Liver (tissue), 8 donors: ENCODE measurements at regions not wholly inside any gene's neighbourhood (a gene's known extent, or its start where the extent isn't known, plus 50 kb on each side); places are given as distances from the start of the nearest gene placed in this dataset.

Experiments
- DNase-seq: peaks from one replicate; pipeline ENCODE4 v3.0.0-alpha.2; 2017; ENCODE audit warnings: low spot score
- H3K27ac ChIP-seq, 2 donors: one replicate each; pipeline ENCODE4 v1.7.0; 2013; ENCODE audit warnings: inconsistent platforms in 2 of 2, low read length in 2 of 2, control low read depth in 1 of 2, low read depth in 1 of 2, mild to moderate bottlenecking in 1 of 2
- H3K27me3 ChIP-seq, 4 donors: one replicate each; pipeline versions ENCODE4 v1.6.1 to v1.7.0; 2013; ENCODE audit warnings: low read length in 3 of 4, inconsistent platforms in 1 of 4, mild to moderate bottlenecking in 1 of 4, moderate library complexity in 1 of 4; ENCODE audit not compliant: control insufficient read depth in 4 of 4, insufficient read depth in 4 of 4
- H3K36me3 ChIP-seq, 4 donors: one replicate each; pipeline versions ENCODE4 v1.6.1 to v1.7.0; 2013; ENCODE audit warnings: low read length in 3 of 4, mild to moderate bottlenecking in 3 of 4, low read depth in 1 of 4, moderate library complexity in 1 of 4; ENCODE audit not compliant: control insufficient read depth in 4 of 4, insufficient read depth in 3 of 4
- H3K4me1 ChIP-seq, 4 donors: one replicate each; pipeline versions ENCODE4 v1.6.1 to v1.7.0; 2013; ENCODE audit warnings: low read length in 3 of 4, mild to moderate bottlenecking in 3 of 4, moderate library complexity in 1 of 4; ENCODE audit not compliant: control insufficient read depth in 4 of 4, insufficient read depth in 4 of 4
- H3K4me3 ChIP-seq, 3 donors: one replicate each; pipeline versions ENCODE4 v1.6.1 to v1.7.0; 2013; ENCODE audit warnings: low read length in 3 of 3, control low read depth in 1 of 3, low read depth in 1 of 3, mild to moderate bottlenecking in 1 of 3
- H3K9ac ChIP-seq, 2 donors: one replicate each; pipeline ENCODE4 v1.7.0; 2013; ENCODE audit warnings: low read length in 2 of 2, mild to moderate bottlenecking in 2 of 2, moderate library complexity in 2 of 2, control low read depth in 1 of 2, low read depth in 1 of 2
- H3K9me3 ChIP-seq, 4 donors: one replicate each; pipeline versions ENCODE4 v1.6.1 to v1.7.0; 2013; ENCODE audit warnings: low read length in 3 of 4; ENCODE audit not compliant: control insufficient read depth in 4 of 4
- ATF3 ChIP-seq: IDR thresholded peaks from 2 replicates; pipeline ENCODE4 v1.6.1; 2016; ENCODE audit warnings: antibody characterized with exemption
- CTCF ChIP-seq: fragments of 150-350 bp; IDR thresholded peaks from 2 replicates; pipeline ENCODE4 v1.5.1; 2017; ENCODE audit warnings: improper control_type of control experiment, low read depth, low read length; ENCODE audit not compliant: missing input control
- EGR1 ChIP-seq, 2 donors: IDR thresholded peaks; 2 replicates each; pipeline ENCODE4 v1.6.1; 2016 to 2018; ENCODE audit warnings: antibody characterized with exemption in 2 of 2, low read depth in 2 of 2
- FOXA1 ChIP-seq: IDR thresholded peaks from 2 replicates; pipeline ENCODE4 v1.6.1; 2016; ENCODE audit warnings: antibody characterized with exemption
- FOXA2 ChIP-seq: IDR thresholded peaks from 2 replicates; pipeline ENCODE4 v1.6.1; 2016; ENCODE audit warnings: antibody characterized with exemption
- GABPA ChIP-seq, 2 donors: IDR thresholded peaks in 1 of 2; conservative IDR thresholded peaks in 1 of 2; 2 replicates each; pipeline ENCODE4 v1.6.1; 2016; ENCODE audit warnings: antibody characterized with exemption in 2 of 2, mild to moderate bottlenecking in 1 of 2, moderate library complexity in 1 of 2
- HNF4A ChIP-seq, 2 donors: conservative IDR thresholded peaks; 2 replicates each; pipeline ENCODE4 v1.6.1; 2016; ENCODE audit warnings: antibody characterized with exemption in 2 of 2, mild to moderate bottlenecking in 2 of 2
- HNF4G ChIP-seq: IDR thresholded peaks from 2 replicates; pipeline ENCODE4 v1.6.1; 2016; ENCODE audit warnings: antibody characterized with exemption
- JUND ChIP-seq, 2 donors: IDR thresholded peaks; 2 replicates each; pipeline ENCODE4 v1.6.1; 2016; ENCODE audit warnings: antibody characterized with exemption in 2 of 2
- MAX ChIP-seq: IDR thresholded peaks from 2 replicates; pipeline ENCODE4 v1.6.1; 2016; ENCODE audit warnings: antibody characterized with exemption
- NR2F2 ChIP-seq: IDR thresholded peaks from 2 replicates; pipeline ENCODE4 v1.6.1; 2016; ENCODE audit warnings: antibody characterized with exemption
- RAD21 ChIP-seq, 2 donors: IDR thresholded peaks; 2 replicates each; pipeline ENCODE4 v1.6.1; 2016; ENCODE audit warnings: antibody characterized with exemption in 2 of 2, mild to moderate bottlenecking in 2 of 2
- REST ChIP-seq: IDR thresholded peaks from 2 replicates; pipeline ENCODE4 v1.6.1; 2016; ENCODE audit warnings: antibody characterized with exemption, mild to moderate bottlenecking
- RXRA ChIP-seq, 2 donors: IDR thresholded peaks; 2 replicates each; pipeline ENCODE4 v1.6.1; 2017 to 2018; ENCODE audit warnings: antibody characterized with exemption in 2 of 2, mild to moderate bottlenecking in 1 of 2
- SP1 ChIP-seq: IDR thresholded peaks from 2 replicates; pipeline ENCODE4 v1.6.1; 2018; ENCODE audit warnings: antibody characterized with exemption, mild to moderate bottlenecking
- TAF1 ChIP-seq: conservative IDR thresholded peaks from 2 replicates; pipeline ENCODE4 v1.6.1; 2016; ENCODE audit warnings: antibody characterized with exemption, mild to moderate bottlenecking
- YY1 ChIP-seq: IDR thresholded peaks from 2 replicates; pipeline ENCODE4 v1.6.1; 2016; ENCODE audit warnings: antibody characterized with exemption, mild to moderate bottlenecking
- ZBTB33 ChIP-seq: IDR thresholded peaks from 2 replicates; pipeline ENCODE4 v1.6.1; 2016; ENCODE audit warnings: antibody characterized with exemption
- WGBS: extraction: QIAGEN DNeasy Blood & Tissue Kit; methylation state at CpG from one replicate; pipeline ENCODE4 v1.1.7; 2013; 5-methylcytosine and 5-hydroxymethylcytosine counted together
- donor health status: healthy.
- donor health status: healthy.
- donor health status: healthy.
- donor health status: healthy.
- donor health status: healthy.

- H3K4me3 ChIP-seq, result no peak overlapping the region
- H3K27me3 ChIP-seq, result no peaks in the 10 kb centered on the region
- H3K9ac ChIP-seq, result no peak overlapping the region
- no peak for DNase-seq
- H3K9me3 ChIP-seq, result no peaks in the 10 kb centered on the region
- H3K36me3 ChIP-seq, result no peaks in the 10 kb centered on the region
- H3K27ac ChIP-seq, result no peak overlapping the region
- no peak for TF ChIP-seq HNF4G
- no peak for TF ChIP-seq REST
- no peak for TF ChIP-seq ZBTB33
- no peak for TF ChIP-seq NR2F2
- TF ChIP-seq YY1, result no peak
- TF ChIP-seq JUND (IDR thresholded peaks at IDR 0.05), result no peak
- no peak for TF ChIP-seq HNF4A (conservative IDR thresholded peaks at IDR 0.05)
- no peak for TF ChIP-seq SP1
- TF ChIP-seq FOXA2, result no peak
- TF ChIP-seq RXRA (IDR thresholded peaks at IDR 0.05), result no peak
- no peak for TF ChIP-seq CTCF
- no peak for TF ChIP-seq MAX
- TF ChIP-seq FOXA1, result no peak
- no peak for TF ChIP-seq EGR1 (IDR thresholded peaks at IDR 0.05; ENCODE audit: low read depth in 2 of 2)
- TF ChIP-seq GABPA (IDR thresholded peaks at IDR 0.05 in 1 of 2, conservative IDR thresholded peaks at IDR 0.05 in 1 of 2), result no peak
- no peak for TF ChIP-seq RAD21 (IDR thresholded peaks at IDR 0.05)
- TF ChIP-seq ATF3, result no peak
- TF ChIP-seq TAF1, result no peak
- WGBS, result 81% methylated on average over 5 of the region's 5 CpGs
- H3K4me1 ChIP-seq, result no peaks in the 10 kb centered on the region
Measured at GRCh38 chr16:65487231-65487630, 365.4 kb upstream of the CDH11 start.
